Activated CD8-positive, alpha-beta memory T cell treated with anti-CD3 and anti-CD28 coated beads for 1 hour (primary cell): ENCODE measurements at regions not wholly inside any gene's neighbourhood (a gene's known extent, or its start where the extent isn't known, plus 50 kb on each side); places are given as distances from the start of the nearest gene placed in this dataset.

Experiments
- DNase-seq, 2 donors: peaks; one replicate each; pipeline ENCODE4 v3.0.0-alpha.2; 2020; ENCODE audit warnings: low read depth in 1 of 2; ENCODE audit errors: extremely low read depth in 1 of 2

DNA sequence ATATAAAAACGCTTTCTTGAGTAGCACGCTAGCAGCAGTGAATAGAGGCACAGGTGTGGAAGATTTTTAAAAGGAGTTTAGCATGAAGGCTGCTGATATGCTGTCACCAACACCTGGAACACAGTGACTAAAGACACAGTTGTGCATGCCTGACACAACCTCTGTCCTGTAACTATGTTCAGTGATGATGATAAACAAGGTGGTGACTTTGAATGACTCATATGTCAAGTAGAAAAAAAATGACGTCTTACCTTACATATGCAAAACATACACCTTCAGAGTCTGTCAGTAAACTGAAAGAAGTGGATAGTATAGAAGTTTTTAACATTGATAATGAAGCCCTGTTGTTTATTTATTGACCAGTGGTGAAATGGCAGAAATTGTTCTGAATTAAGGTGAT, 66.2 kb upstream of the ADCY2 start:
- no peak for DNase-seq

- no peak for DNase-seq
Measured at GRCh38 chr5:7330256-7330655, 65.7 kb upstream of the ADCY2 start.

DNA sequence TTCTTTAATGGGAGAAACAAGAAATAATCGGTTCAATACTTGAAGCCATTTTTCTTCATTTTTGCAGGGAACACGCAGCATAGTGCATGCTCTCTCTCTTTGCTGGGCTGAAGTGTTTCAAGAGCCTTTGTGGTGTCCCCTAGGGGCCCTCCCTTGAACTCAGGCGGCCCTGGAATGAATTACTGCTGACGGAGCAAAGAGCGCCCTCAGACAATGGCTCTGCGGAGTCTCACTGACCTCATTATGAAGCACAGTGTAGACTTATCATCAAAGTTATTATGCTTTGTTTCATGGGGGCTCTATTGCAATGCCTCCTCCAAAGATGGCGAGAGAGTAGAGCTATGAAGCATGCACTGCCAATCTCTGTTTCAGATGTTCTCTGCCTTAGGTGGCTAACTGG, 64.8 kb upstream of the ADCY2 start:
- DNase-seq = no peak
